GM21526 (cell line): ENCODE measurements at regions not wholly inside any gene's neighbourhood (a gene's known extent, or its start where the extent isn't known, plus 50 kb on each side); places are given as distances from the start of the nearest gene placed in this dataset.

Experiments used
- ATAC-seq: cut with Tn5 transposase; IDR thresholded peaks from one replicate; pipeline ENCODE4 v1.9.1; 2021; ENCODE audit warnings: moderate library complexity; ENCODE audit not compliant: unreplicated experiment, low FRiP score

DNA sequence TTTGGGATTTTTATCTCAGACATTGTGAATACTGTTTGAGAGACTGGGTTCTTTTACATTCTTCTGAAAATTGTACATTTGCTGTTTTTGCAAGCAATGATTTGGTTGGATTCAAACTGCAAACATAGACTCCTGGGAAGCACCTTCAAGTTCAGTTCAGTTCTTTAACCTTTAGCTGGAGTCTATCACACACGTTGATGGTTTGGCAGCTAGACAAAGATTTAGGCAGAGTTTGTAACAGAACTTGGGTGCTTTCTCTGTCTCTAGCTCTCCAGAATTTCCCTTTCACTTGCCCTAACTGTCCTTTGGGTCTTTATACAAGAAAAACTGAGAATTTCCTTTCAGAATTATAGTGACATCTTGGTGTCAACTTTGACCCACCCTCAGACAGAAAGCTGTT is 556.6 kb downstream of the DIAPH3 start:
- ATAC-seq, result no peak

DNA sequence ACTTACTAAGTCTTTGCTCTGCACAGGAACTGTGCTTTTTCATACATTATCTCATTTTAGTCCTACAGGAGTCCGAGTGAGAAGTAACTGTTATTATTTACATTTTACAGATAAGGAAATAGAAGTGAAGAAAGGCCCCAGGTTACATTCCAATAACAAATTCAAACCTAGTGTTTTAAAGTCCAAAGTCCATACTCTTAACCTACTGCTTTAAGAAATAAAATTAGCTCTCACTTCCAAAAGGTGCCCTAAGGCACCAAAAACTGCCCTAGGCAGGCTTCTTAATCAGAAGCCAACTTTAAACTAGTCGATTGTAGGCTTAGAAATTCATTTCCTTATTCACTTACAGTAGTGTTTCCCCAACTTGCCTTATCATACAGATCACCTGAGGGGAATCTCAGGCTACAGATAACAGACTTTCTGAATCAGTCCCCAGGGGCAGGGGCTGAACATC is 555.9 kb downstream of the DIAPH3 start:
- no peak for ATAC-seq

DNA sequence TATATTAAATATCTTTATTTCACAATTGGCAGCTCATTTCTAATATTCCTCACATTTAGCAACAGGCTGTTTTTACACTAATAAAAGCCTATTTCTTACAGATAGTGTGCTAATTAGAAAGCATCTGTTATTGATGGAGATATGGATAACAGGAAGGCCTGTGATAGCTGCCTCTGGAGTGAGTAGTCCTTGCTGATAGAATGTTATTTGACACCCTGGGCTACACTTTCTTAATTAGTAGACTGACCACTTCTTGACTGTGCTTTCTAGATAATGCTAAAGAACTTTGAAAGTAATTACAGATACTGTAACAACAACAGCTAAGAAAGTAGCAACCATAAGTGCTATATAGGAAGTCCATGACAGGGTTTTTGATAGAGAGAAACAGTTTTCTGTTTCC is 554.3 kb downstream of the DIAPH3 start:
- no peak for ATAC-seq
